ENCODE measurements at regions not wholly inside any gene's neighbourhood (a gene's known extent, or its start where the extent isn't known, plus 50 kb on each side); places are given as distances from the start of the nearest gene placed in this dataset.

- TF ChIP-seq ARID5B (CRISPR knock-in tag; IDR thresholded peaks at IDR 0.05) (peak; percentile 88), ZNF292 (CRISPR knock-in tag; IDR thresholded peaks at IDR 0.05; ENCODE audit: borderline replicate concordance, low read depth) (peak; percentile 98), NPAS2 (CRISPR knock-in tag; IDR thresholded peaks at IDR 0.05; ENCODE audit: borderline replicate concordance) (no peak), ZNF878 (CRISPR knock-in tag; IDR thresholded peaks at IDR 0.05) (peak; percentile 59; the same call in 1 of the 2 replicates), TBX2 (CRISPR knock-in tag; IDR thresholded peaks at IDR 0.05; ENCODE audit: borderline replicate concordance) (peak; percentile 89), TEAD3 (CRISPR knock-in tag; optimal IDR thresholded peaks at IDR 0.05; ENCODE audit: borderline replicate concordance) (peak; percentile 14), BCL6 (CRISPR knock-in tag; IDR thresholded peaks at IDR 0.05) (peak; percentile 59), ZNF609 (CRISPR knock-in tag; IDR thresholded peaks at IDR 0.05; ENCODE audit: borderline replicate concordance) (peak; percentile 66; the same call in 1 of the 2 replicates), HOXA3 (CRISPR knock-in tag; IDR thresholded peaks at IDR 0.05) (peak; percentile 57; the same call in 1 of the 2 replicates), E2F2 (CRISPR knock-in tag; IDR thresholded peaks at IDR 0.05; ENCODE audit: borderline replicate concordance) (no peak), SALL1 (CRISPR knock-in tag; IDR thresholded peaks at IDR 0.05) (peak; percentile 98), AHR (CRISPR knock-in tag; IDR thresholded peaks at IDR 0.05) (no peak), TARDBP (CRISPR knock-in tag; IDR thresholded peaks at IDR 0.05) (peak; percentile 80), ZNF441 (CRISPR knock-in tag; IDR thresholded peaks at IDR 0.05; ENCODE audit: borderline replicate concordance) (0 out of 2 replicates have a peak, but pooled peaks have one; percentile 34), ZNF781 (CRISPR knock-in tag; IDR thresholded peaks at IDR 0.05; ENCODE audit: borderline replicate concordance, not compliant biosample characterization) (no peak), GABPA (IDR thresholded peaks at IDR 0.05; ENCODE audit: low read depth, low read length) (no peak), GABPA (CRISPR knock-in tag; IDR thresholded peaks at IDR 0.05; ENCODE audit: low read depth) (0 out of 2 replicates have a peak, but pooled peaks have one; percentile 11), MIXL1 (CRISPR knock-in tag; IDR thresholded peaks at IDR 0.05) (peak; percentile 63), CCDC6 (CRISPR knock-in tag; IDR thresholded peaks at IDR 0.05) (no peak; the same call in 1 of the 2 replicates), FOXA1 (IDR thresholded peaks at IDR 0.05) (no peak), FOXA1 (CRISPR knock-in tag; IDR thresholded peaks at IDR 0.05) (peak; percentile 74)
These were observed 557.7 kb downstream of the RAB28 start (continued) for GRCh38 chr4:12926189-12927066.

All from HepG2 (cell line).